ENCODE measurements at regions not wholly inside any gene's neighbourhood (a gene's known extent, or its start where the extent isn't known, plus 50 kb on each side); places are given as distances from the start of the nearest gene placed in this dataset.

DNA sequence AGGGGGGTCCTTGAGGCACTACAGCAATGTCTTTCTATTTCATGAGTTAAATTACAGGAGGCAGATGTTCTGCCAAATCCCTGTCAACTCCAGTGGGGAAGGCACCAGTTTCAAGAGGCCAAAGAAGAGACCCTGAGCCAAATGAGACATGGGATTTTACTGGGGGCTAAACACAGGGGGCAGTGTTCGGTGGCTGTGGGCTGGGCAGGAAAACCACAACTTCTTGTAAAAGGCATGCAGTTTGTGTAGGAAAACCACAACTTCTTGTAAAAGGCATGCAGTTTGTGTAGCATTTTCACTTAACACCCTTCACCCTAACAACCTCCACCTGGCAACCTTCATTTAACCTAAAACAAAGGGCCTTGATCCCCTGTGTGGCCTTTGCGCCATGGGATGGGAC, 61.0 kb downstream of the POLR2M start:
- CTCF ChIA-PET: no interaction called here
- TF ChIP-seq SIN3A (IDR thresholded peaks at IDR 0.05; ENCODE audit: borderline replicate concordance, insufficient read depth, low read depth, low read length): no peak
- TF ChIP-seq REST (IDR thresholded peaks at IDR 0.05; ENCODE audit: insufficient read depth in 1 of 2, low read depth in 2 of 2, low read length in 1 of 2): no peak
- no peak for TF ChIP-seq TCF7L2 (IDR thresholded peaks at IDR 0.05; ENCODE audit: low read depth, low read length)
- no peak for TF ChIP-seq POLR2AphosphoS5 (IDR thresholded peaks at IDR 0.05; ENCODE audit: low read depth, low read length)
- TF ChIP-seq CTCF (IDR thresholded peaks at IDR 0.05): no peak
- in situ Hi-C loops (cut with HindIII; ENCODE audit: low pct_unique_long_range_greater_than_20kb, low sequenced_read_pairs): no loop called here
- BruUV-seq (replicated peaks): no TSS peak
- no peaks in the 10 kb centered on the region for H3K9me3 ChIP-seq (ENCODE audit: control insufficient read depth, insufficient read depth, low read depth, low read length)
- DNase-seq (ENCODE audit: low read depth, low spot score) (no peak), ATAC-seq (no peak)
- no peak overlapping the region for H3K27ac ChIP-seq (ENCODE audit: low read length)
- no peaks in the 10 kb centered on the region for H3K36me3 ChIP-seq (ENCODE audit: control insufficient read depth, insufficient read depth, low read length)
- POLR2A ChIA-PET: no interaction called here
- H3K4me1 ChIP-seq (ENCODE audit: control insufficient read depth, insufficient read depth, low read length): no peaks in the 10 kb centered on the region
- no peak overlapping the region for H3K4me3 ChIP-seq (ENCODE audit: low read depth in 2 of 2, low read length in 2 of 2)
- peaks cover 6% of the 10 kb centered on the region for H3K27me3 ChIP-seq (ENCODE audit: control insufficient read depth, insufficient read depth, low read length)
- intact Hi-C loops (cut with micrococcal nuclease; ENCODE audit: unreplicated experiment): no loop called here

DNA sequence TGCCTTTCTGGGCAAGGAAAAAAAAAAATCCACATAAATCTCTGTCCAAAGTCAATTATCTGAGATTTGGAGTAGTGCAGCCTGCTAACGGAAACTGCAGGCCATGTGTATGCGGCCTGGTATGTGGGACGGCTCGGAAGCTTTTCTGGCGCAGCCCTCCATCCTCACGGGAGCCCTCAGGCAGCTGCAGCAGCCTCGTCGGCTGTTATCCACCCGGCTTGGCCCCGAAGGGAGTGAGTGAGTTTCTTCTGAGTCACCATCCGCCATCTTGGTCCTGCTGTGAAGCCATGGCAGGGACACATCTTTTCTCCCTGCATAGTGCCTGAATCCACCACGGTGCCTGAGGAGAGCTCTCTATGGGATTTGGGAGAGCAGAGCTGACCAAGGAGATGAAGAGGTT, 62.8 kb downstream of the POLR2M start:
- ATAC-seq (no peak), DNase-seq (ENCODE audit: low read depth, low spot score) (no peak)
- TF ChIP-seq REST (IDR thresholded peaks at IDR 0.05; ENCODE audit: insufficient read depth in 1 of 2, low read depth in 2 of 2, low read length in 1 of 2): no peak
- no peak for TF ChIP-seq TCF7L2 (IDR thresholded peaks at IDR 0.05; ENCODE audit: low read depth, low read length)
- TF ChIP-seq CTCF (IDR thresholded peaks at IDR 0.05): no peak
- no peak for TF ChIP-seq POLR2AphosphoS5 (IDR thresholded peaks at IDR 0.05; ENCODE audit: low read depth, low read length)
- no peak for TF ChIP-seq SIN3A (IDR thresholded peaks at IDR 0.05; ENCODE audit: borderline replicate concordance, insufficient read depth, low read depth, low read length)
- Histone ChIP-seq H3K4me3 (ENCODE audit: low read depth in 2 of 2, low read length in 2 of 2) (no peak overlapping the region), H3K4me1 (ENCODE audit: control insufficient read depth, insufficient read depth, low read length) (no peaks in the 10 kb centered on the region), H3K9me3 (ENCODE audit: control insufficient read depth, insufficient read depth, low read depth, low read length) (no peaks in the 10 kb centered on the region), H3K27me3 (ENCODE audit: control insufficient read depth, insufficient read depth, low read length) (0 out of 2 replicates have a peak, but pooled peaks cover under 1% of the 10 kb centered on the region), H3K36me3 (ENCODE audit: control insufficient read depth, insufficient read depth, low read length) (no peaks in the 10 kb centered on the region), H3K27ac (ENCODE audit: low read length) (no peak overlapping the region)
- in situ Hi-C loops (cut with HindIII; ENCODE audit: low pct_unique_long_range_greater_than_20kb, low sequenced_read_pairs): no loop called here
- CTCF ChIA-PET: no interaction called here
- POLR2A ChIA-PET: no interaction called here
- BruUV-seq (replicated peaks): no TSS peak
- intact Hi-C loops (cut with micrococcal nuclease; ENCODE audit: unreplicated experiment): no loop called here

Measured in Panc1 (cell line).